B cell (primary cell): ENCODE measurements at regions not wholly inside any gene's neighbourhood (a gene's known extent, or its start where the extent isn't known, plus 50 kb on each side); places are given as distances from the start of the nearest gene placed in this dataset.

Source experiments
- EZH2 ChIP-seq: IDR thresholded peaks from 2 replicates; pipeline ENCODE4 v1.6.1; 2012; ENCODE audit warnings: borderline replicate concordance, low read depth, mild to moderate bottlenecking, moderate library complexity, low read length; ENCODE audit not compliant: insufficient read depth, poor library complexity, severe bottlenecking
- TF ChIP-seq, protein P1 (sequence below): fragments of 200-600 bp; IDR thresholded peaks from one replicate; pipeline ENCODE4 v1.8.0; 2022; ENCODE audit warnings: antibody characterized with exemption, mild to moderate bottlenecking

DNA sequence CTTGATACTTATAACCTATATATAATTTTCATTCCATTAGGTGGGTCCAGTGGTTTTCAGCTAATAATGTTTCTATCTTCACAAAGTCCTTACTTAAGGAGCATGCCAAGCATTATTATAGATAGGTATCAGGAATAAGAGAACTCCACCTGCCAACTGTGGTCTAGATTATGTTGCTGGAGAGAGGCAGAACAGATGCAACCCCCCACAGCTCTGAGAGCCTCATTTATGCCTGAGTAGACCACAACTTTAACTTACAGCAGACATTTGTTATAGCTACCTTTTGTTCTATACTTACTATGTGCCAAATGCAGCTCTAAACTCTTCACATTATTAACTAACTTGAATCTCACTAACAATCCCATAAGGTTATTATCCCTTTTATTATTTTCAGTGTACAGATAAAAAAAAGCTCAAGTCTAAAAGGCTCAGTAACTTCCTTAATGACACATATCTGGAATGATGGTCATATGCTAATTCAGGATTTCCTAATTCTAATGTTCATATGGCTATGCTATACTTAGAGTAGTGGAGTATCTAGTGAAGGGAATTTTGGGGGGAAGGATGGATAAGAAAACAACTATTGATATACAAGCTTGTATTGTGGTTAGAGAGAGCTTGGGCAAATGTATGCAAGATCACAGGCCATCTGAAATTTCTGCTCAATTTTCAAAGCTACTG, 119.1 kb upstream of the RND3 start:
- TF ChIP-seq, protein P1, sequence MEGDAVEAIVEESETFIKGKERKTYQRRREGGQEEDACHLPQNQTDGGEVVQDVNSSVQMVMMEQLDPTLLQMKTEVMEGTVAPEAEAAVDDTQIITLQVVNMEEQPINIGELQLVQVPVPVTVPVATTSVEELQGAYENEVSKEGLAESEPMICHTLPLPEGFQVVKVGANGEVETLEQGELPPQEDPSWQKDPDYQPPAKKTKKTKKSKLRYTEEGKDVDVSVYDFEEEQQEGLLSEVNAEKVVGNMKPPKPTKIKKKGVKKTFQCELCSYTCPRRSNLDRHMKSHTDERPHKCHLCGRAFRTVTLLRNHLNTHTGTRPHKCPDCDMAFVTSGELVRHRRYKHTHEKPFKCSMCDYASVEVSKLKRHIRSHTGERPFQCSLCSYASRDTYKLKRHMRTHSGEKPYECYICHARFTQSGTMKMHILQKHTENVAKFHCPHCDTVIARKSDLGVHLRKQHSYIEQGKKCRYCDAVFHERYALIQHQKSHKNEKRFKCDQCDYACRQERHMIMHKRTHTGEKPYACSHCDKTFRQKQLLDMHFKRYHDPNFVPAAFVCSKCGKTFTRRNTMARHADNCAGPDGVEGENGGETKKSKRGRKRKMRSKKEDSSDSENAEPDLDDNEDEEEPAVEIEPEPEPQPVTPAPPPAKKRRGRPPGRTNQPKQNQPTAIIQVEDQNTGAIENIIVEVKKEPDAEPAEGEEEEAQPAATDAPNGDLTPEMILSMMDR, result no peak
- no peak for TF ChIP-seq EZH2
